Smooth muscle cell of the brain vasculature (primary cell): ENCODE measurements at regions not wholly inside any gene's neighbourhood (a gene's known extent, or its start where the extent isn't known, plus 50 kb on each side); places are given as distances from the start of the nearest gene placed in this dataset.
A peak's percentile ranks its signal among the peaks of the same experiment; 100 is the strongest.

Source experiments
- DNase-seq: peaks from one replicate; pipeline ENCODE4 v3.0.0-alpha.2; 2012; ENCODE audit warnings: low read depth, low spot score

GRCh38 chr2:17079262-17079661, 413.6 kb upstream of the CYRIA start:
- no peak for DNase-seq

- DNase-seq, result no peak
These were observed 410.9 kb upstream of the CYRIA start for GRCh38 chr2:17076533-17076932.

DNA sequence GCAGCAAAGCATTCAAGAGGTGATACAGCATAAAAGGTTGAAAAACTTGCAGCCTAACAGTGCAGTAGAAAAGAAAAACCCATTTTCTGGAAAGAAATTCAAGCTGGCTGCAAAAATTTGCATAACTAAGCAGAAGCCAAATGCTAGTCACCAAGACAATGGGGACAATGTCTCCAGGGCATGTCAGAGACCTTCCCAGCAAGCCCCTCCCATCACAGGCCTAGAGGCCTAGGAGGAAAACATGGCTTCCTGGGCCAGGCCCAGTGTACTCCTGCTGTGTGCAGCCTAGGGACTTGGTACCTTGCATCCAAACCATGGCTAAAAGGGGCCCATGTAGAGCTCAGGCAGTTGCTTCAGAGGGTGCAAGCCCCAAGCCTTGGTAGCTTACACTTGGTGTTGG, 405.1 kb upstream of the CYRIA start:
- DNase-seq, result no peak

GRCh38 chr2:17069564-17069963, 403.9 kb upstream of the CYRIA start:
- no peak for DNase-seq

DNA sequence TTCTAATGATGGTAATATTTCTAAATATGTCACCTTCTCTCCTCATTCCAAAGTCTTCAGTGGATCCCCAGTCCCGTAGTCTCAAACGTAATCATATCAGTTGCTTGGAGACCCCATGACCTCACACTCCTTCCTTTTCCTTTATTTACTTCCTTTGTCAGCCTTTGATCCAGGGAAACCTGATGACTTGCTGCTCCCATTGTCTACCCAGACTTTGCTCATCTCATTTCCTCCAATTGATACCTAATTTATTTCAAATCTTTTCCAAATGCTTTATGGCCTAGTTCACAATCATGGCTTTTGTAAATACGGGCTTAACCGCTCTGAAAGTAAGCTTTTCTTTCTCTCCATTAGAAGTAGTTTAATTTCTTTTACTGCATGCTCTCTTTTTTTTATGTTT, 402.4 kb upstream of the CYRIA start:
- DNase-seq, result no peak

DNA sequence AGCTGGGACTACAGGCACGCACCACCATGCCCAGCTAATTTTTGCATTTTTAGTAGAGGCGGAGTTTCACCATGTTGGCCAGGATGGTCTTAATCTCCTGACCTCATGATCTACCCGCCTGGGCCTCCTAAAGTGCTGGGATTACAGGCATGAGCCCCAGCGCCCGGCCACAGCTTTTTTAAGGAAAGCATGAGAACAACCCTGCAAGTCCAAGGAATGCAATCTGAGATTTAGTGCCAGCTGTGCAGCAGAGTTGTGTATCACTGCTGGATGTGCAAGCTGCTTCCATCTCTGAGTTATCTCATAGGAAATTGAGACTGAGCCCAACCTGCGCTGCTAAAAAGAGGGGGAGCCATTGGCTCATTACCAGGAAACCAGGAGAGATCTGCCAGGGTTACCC, 399.9 kb upstream of the CYRIA start:
- no peak for DNase-seq

- DNase-seq, result no peak
These were observed 395.4 kb upstream of the CYRIA start for GRCh38 chr2:17061028-17061427.

GRCh38 chr2:17059458-17059857, 393.8 kb upstream of the CYRIA start:
- DNase-seq, result no peak

DNA sequence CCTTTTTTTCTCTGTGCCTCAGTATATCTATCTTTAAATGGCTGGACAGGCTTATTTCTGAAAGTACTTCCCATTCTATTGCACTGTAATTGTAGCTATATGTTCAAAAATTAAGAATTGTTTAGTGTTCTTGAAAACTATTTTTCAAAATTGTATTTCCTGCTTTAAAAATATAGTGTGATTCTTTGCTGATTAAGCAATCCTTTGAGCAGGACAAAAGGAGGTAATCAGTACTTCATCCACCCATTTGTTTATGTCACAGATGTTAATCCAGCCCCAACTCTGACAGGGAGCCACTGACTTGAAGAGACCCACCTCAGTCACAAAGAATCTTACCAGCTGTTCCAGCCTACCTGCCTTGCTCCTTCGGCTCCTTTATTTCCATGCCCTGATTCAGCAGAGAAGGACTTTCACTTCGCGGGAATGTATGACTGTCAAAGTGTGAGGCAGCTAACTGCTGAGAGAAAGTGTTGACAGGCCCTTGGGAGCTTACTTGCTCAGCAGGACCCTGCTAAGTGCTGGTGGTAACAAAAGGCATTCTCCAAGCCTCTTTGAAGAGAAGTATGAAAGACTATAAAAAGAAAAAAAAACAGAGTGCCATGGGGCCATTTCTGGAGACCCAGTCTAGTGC, 393.3 kb upstream of the CYRIA start:
- DNase-seq, result no peak

DNA sequence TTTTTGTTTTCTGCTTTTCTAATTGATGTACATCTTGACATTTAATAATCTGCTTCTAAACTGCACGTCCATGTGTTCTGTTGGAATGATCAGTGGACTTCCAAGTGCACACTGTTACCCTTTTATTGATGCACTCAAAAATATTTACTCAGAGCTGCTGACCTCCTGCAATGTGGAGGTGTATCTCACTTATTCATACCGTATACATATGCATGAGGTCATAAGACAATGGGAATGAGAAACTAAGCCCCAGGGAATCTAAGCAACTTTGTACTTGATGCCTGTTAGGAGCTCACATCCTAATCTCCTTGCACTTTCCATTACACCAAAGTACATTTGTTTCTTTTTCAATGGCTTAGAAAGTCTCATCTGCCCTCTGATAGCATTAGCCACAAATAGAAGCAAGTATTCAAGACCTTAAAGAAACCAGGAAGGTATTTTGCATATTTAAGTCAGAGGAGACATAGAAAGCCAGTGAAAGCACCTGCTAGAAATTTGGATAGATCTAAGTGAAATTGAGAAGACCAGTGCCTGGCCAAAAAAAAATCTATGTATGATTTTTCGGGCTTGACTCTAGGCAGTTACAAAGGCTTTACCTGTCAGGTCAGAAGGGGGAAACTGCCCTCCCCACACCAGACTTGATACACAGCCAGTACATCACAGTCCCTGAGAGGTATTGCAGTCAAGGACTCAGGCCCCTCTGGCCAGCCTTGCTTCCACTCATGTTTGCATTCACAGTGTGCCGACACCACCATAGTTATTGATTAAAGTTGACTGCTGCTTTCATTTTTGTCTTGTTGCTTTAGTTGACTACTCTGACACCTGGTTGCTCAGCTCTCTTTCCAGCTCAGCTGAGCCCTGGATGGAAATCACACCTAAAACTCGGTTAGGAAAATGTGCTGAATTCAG, 391.7 kb upstream of the CYRIA start:
- DNase-seq, result no peak

- DNase-seq, result no peak
These were observed 390.6 kb upstream of the CYRIA start for GRCh38 chr2:17056236-17056635.

DNA sequence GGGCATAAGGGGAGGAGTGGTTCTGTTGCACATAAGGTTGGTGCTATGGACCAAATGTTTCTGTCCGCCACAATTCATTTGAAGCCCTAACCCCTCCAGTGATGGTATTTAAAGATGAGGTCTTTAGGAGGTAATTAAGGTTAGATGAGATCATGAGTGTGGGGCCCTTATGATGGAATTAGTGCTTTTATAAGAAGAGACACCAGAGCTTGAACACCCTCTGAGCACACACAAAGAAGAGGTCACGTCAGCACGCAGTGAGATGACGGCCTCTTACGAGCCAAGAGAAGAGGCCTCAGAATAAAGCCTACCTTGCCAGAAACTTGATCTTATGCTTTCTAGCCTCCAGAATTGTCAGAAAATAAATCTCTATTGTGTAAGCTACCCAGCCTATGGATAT, 386.4 kb upstream of the CYRIA start:
- no peak for DNase-seq

DNA sequence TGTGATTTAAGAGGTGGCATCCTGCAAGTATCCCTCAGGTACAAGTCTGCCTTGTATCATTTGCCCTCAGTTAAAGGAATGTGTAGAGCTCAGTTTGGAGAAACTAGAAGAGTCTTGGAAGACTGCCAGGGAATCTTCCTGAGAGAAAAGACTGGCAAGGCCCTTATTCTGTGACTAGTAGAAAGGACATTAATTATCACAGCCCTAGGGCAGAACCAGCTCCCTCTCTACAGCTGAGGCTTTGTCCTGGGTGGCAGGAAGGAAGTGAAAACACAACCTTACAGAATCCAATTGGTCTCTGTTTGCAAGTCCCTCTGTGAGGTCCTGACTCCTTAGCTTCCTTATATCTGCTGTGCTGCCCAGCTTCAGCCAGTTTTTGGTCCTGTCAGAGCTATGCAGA, 385.9 kb upstream of the CYRIA start:
- DNase-seq, result no peak

GRCh38 chr2:17043173-17043572, 377.5 kb upstream of the CYRIA start:
- peak; percentile 10 for DNase-seq

GRCh38 chr2:17036361-17036760, 370.7 kb upstream of the CYRIA start:
- no peak for DNase-seq

DNA sequence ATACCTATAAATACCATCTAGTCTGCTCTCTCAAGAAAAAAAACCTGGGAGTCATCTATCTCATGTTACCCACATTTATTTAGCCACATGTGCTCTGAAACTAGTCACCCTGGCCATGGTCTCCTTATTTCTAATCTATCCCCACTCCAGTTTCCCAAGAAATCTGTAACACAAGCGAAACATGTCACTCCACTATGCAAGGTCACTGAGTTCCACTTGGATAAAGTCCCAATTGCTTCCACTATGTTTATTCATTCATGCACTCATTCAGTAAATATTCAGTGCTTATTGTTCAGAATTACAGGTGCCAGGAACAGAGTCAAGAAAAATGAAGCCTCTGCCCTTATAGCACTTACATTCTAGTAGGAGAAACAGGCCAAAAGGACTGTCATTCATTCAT, 369.4 kb upstream of the CYRIA start:
- no peak for DNase-seq

DNA sequence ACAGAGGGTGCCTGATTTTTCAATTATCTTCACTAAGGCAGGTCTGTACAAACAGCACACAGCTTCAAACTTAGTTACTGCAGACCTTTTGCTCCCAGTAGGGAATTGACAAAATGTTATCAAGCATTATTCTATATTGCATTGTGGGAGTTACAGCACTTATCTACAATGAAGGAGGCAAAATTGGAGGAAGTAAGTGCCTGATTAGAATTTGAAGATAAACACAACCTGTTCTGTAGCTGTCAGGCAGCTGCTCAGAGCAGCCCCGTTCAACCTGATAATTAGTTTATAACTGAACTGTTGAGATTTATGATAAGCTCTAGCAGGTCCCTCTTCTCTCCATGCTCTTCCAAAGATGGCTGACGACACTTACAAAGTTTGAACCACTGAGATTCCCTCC, 364.4 kb upstream of the CYRIA start:
- no peak for DNase-seq

- DNase-seq, result no peak
These were observed 346.7 kb upstream of the CYRIA start for GRCh38 chr2:17012297-17012696.

- no peak for DNase-seq
These were observed 344.5 kb upstream of the CYRIA start for GRCh38 chr2:17010104-17010503.

DNA sequence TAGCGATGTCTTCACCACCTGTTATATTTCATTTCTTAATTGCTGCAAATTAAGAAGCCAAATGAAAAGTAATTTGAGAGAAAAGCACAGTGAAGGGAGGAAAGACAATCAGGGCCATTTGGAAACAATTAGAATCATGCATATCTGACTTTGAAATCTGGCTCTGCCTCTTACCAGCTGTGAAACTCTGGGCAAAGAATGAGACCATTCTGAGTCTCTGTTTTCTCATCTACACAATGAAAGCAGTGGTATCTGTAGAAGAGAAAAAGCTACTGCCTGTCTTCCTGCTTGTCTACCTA, 334.5 kb upstream of the CYRIA start:
- no peak for DNase-seq

GRCh38 chr2:16999347-17000183, 333.9 kb upstream of the CYRIA start:
- no peak for DNase-seq

- DNase-seq, result no peak
These were observed 312.7 kb upstream of the CYRIA start for GRCh38 chr2:16978301-16978700.

DNA sequence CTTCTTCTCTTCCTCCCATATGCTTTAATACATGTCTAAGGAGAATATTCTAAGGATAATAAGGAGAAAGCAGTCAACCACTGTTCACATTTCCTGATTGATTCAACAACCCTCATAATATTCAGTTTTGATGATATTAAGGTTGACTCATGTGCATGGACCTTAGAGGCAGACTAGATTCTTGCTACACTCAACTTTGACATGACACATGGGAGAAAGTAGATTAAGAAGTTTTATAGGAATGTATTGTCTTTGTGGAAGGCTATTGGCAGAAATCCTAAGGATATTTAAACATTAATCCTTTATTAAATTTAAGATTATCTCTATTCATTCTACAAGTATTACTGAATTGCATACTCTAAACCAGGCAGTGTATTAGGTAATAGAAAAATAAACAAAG, 309.1 kb upstream of the CYRIA start:
- DNase-seq, result no peak
